ENCODE measurements at regions not wholly inside any gene's neighbourhood (a gene's known extent, or its start where the extent isn't known, plus 50 kb on each side); places are given as distances from the start of the nearest gene placed in this dataset.

- in situ Hi-C loops (cut with MboI; ENCODE audit: low sequenced_read_pairs) = no loop called here
Measured at GRCh38 chr6:147621263-147621662, 112.8 kb downstream of the SAMD5 start.

- in situ Hi-C loops (cut with MboI; ENCODE audit: low sequenced_read_pairs) = no loop called here
Measured at GRCh38 chr6:147621961-147622360, 113.5 kb downstream of the SAMD5 start.

- in situ Hi-C loops (cut with MboI; ENCODE audit: low sequenced_read_pairs) = no loop called here
Measured at GRCh38 chr6:147624946-147625515, 116.5 kb downstream of the SAMD5 start.

GRCh38 chr6:147625946-147626345 is 117.5 kb downstream of the SAMD5 start:
- in situ Hi-C loops (cut with MboI; ENCODE audit: low sequenced_read_pairs) = no loop called here

- in situ Hi-C loops (cut with MboI; ENCODE audit: low sequenced_read_pairs) = no loop called here
Measured at GRCh38 chr6:147627411-147627810, 118.9 kb downstream of the SAMD5 start.

- in situ Hi-C loops (cut with MboI; ENCODE audit: low sequenced_read_pairs) = no loop called here
Measured at GRCh38 chr6:147633191-147633590, 124.7 kb downstream of the SAMD5 start.

GRCh38 chr6:147637620-147638195 is 129.2 kb downstream of the SAMD5 start:
- in situ Hi-C loops (cut with MboI; ENCODE audit: low sequenced_read_pairs) = no loop called here

GRCh38 chr6:147639279-147639678 is 130.8 kb downstream of the SAMD5 start:
- in situ Hi-C loops (cut with MboI; ENCODE audit: low sequenced_read_pairs) = no loop called here

- in situ Hi-C loops (cut with MboI; ENCODE audit: low sequenced_read_pairs) = no loop called here
Measured at GRCh38 chr6:147640606-147641005, 132.1 kb downstream of the SAMD5 start.

GRCh38 chr6:147641511-147641910 is 133.0 kb downstream of the SAMD5 start:
- in situ Hi-C loops (cut with MboI; ENCODE audit: low sequenced_read_pairs) = no loop called here

GRCh38 chr6:147642458-147642857 is 134.0 kb downstream of the SAMD5 start:
- in situ Hi-C loops (cut with MboI; ENCODE audit: low sequenced_read_pairs) = no loop called here

GRCh38 chr6:147643341-147644200 is 135.1 kb downstream of the SAMD5 start:
- in situ Hi-C loops (cut with MboI; ENCODE audit: low sequenced_read_pairs) = no loop called here

GRCh38 chr6:147648916-147649315 is 140.4 kb downstream of the SAMD5 start:
- in situ Hi-C loops (cut with MboI; ENCODE audit: low sequenced_read_pairs) = no loop called here

GRCh38 chr6:147651249-147652063 is 143.0 kb downstream of the SAMD5 start:
- in situ Hi-C loops (cut with MboI; ENCODE audit: low sequenced_read_pairs) = no loop called here

- in situ Hi-C loops (cut with MboI; ENCODE audit: low sequenced_read_pairs) = no loop called here
Measured at GRCh38 chr6:147653631-147654030, 145.1 kb downstream of the SAMD5 start.

- in situ Hi-C loops (cut with MboI; ENCODE audit: low sequenced_read_pairs) = no loop called here
Measured at GRCh38 chr6:147654103-147654845, 145.8 kb downstream of the SAMD5 start.

- in situ Hi-C loops (cut with MboI; ENCODE audit: low sequenced_read_pairs) = no loop called here
Measured at GRCh38 chr6:147660334-147661311, 152.1 kb downstream of the SAMD5 start.

GRCh38 chr6:147662646-147663045 is 154.2 kb downstream of the SAMD5 start:
- in situ Hi-C loops (cut with MboI; ENCODE audit: low sequenced_read_pairs) = no loop called here

GRCh38 chr6:147664092-147664491 is 155.6 kb downstream of the SAMD5 start:
- in situ Hi-C loops (cut with MboI; ENCODE audit: low sequenced_read_pairs) = no loop called here

Measured in HL-60/S4 (cell line).